SK-N-SH (cell line): ENCODE measurements at regions not wholly inside any gene's neighbourhood (a gene's known extent, or its start where the extent isn't known, plus 50 kb on each side); places are given as distances from the start of the nearest gene placed in this dataset.

ENCODE experiments used
- CHD2 ChIP-seq: fragments of 150-350 bp; IDR thresholded peaks from 2 replicates; pipeline ENCODE4 v1.6.1; 2018; ENCODE audit warnings: low read length; ENCODE audit not compliant: partially characterized antibody
- CTCF ChIP-seq: fragments of 200-600 bp; sonication (generic); IDR thresholded peaks from 2 replicates; pipeline ENCODE4 v1.6.1; 2017; ENCODE audit warnings: antibody characterized with exemption, mild to moderate bottlenecking, moderate library complexity
- EZH2phosphoT487 ChIP-seq: fragments of 200-600 bp; sonication (generic); IDR thresholded peaks from 2 replicates; pipeline ENCODE4 v1.6.1; 2017; ENCODE audit warnings: low read depth, mixed run types, mild to moderate bottlenecking, antibody characterized with exemption, moderate library complexity, borderline replicate concordance
- GATA2 ChIP-seq: sonication (generic); formaldehyde crosslinking; IDR thresholded peaks from 2 replicates; pipeline ENCODE4 v1.5.0; 2020; ENCODE audit warnings: mild to moderate bottlenecking, missing genetic modification reagents
- JUND ChIP-seq: IDR thresholded peaks from 2 replicates; pipeline ENCODE4 v1.4.0; 2012
- POLR2AphosphoS5 ChIP-seq: IDR thresholded peaks from 2 replicates; pipeline ENCODE4 v1.6.1; 2012; ENCODE audit warnings: low read depth, low read length
- SIN3A ChIP-seq: IDR thresholded peaks from 2 replicates; pipeline ENCODE4 v1.6.1; 2012; ENCODE audit warnings: low read depth, mild to moderate bottlenecking, low read length, moderate library complexity, borderline replicate concordance
- TEAD4 ChIP-seq: IDR thresholded peaks from 2 replicates; pipeline ENCODE4 v1.4.0; 2012; ENCODE audit warnings: mild to moderate bottlenecking, borderline replicate concordance; ENCODE audit not compliant: insufficient read depth
- USF2 ChIP-seq: fragments of 150-350 bp; IDR thresholded peaks from 2 replicates; pipeline ENCODE4 v1.6.1; 2017; ENCODE audit warnings: antibody characterized with exemption, low read length, low read depth, borderline replicate concordance
- YY1 ChIP-seq: IDR thresholded peaks from 2 replicates; pipeline ENCODE4 v1.4.0; 2012; ENCODE audit warnings: low read depth, mild to moderate bottlenecking

GRCh38 chr12:19981944-19982343, 386.4 kb upstream of the PDE3A start:
- TF ChIP-seq CTCF: no peak
- no peak for TF ChIP-seq YY1
- no peak for TF ChIP-seq CHD2
- no peak for TF ChIP-seq GATA2 (CRISPR knock-in tag)
- no peak for TF ChIP-seq USF2
- TF ChIP-seq JUND: no peak
- no peak for TF ChIP-seq TEAD4
- TF ChIP-seq SIN3A: no peak
- TF ChIP-seq EZH2phosphoT487: no peak
- no peak for TF ChIP-seq POLR2AphosphoS5
